Retinal pigment epithelial cell (primary cell): ENCODE measurements at regions not wholly inside any gene's neighbourhood (a gene's known extent, or its start where the extent isn't known, plus 50 kb on each side); places are given as distances from the start of the nearest gene placed in this dataset.

Experiments
- DNase-seq: peaks from one replicate; pipeline ENCODE4 v3.0.0-alpha.2; 2010; ENCODE audit warnings: low read depth
- H3K4me3 ChIP-seq: 2 replicates; pipeline ENCODE4 v1.5.1; 2011; ENCODE audit warnings: mild to moderate bottlenecking, low read length, control low read depth, moderate library complexity
- CTCF ChIP-seq: conservative IDR thresholded peaks from 2 replicates; pipeline ENCODE4 v1.5.1; 2011; ENCODE audit warnings: low read depth, low read length, control low read depth, inconsistent platforms

GRCh38 chr6:92363111-92363510 is 1056.2 kb downstream of the EPHA7 start:
- H3K4me3 ChIP-seq = no peak overlapping the region
- TF ChIP-seq CTCF = no peak
- no peak for DNase-seq

GRCh38 chr6:92362404-92362803 is 1057.0 kb downstream of the EPHA7 start:
- TF ChIP-seq CTCF = no peak
- no peak for DNase-seq

GRCh38 chr6:92361990-92362389 is 1057.4 kb downstream of the EPHA7 start:
- H3K4me3 ChIP-seq = no peak overlapping the region
- TF ChIP-seq CTCF = no peak
- DNase-seq = no peak

More at GRCh38 chr6:92362404-92362803, 1057.0 kb downstream of the EPHA7 start:
- no peak overlapping the region for H3K4me3 ChIP-seq

- no peak overlapping the region for H3K4me3 ChIP-seq
- no peak for TF ChIP-seq CTCF
- no peak for DNase-seq
Measured at GRCh38 chr6:92354270-92354829, 1065.0 kb downstream of the EPHA7 start.

GRCh38 chr6:92352130-92352529 is 1067.2 kb downstream of the EPHA7 start:
- TF ChIP-seq CTCF = no peak

GRCh38 chr6:92341201-92341600 is 1078.2 kb downstream of the EPHA7 start:
- no peak for TF ChIP-seq CTCF
- H3K4me3 ChIP-seq = no peak overlapping the region
- DNase-seq = no peak

More at GRCh38 chr6:92352130-92352529, 1067.2 kb downstream of the EPHA7 start:
- no peak for DNase-seq
- no peak overlapping the region for H3K4me3 ChIP-seq

- H3K4me3 ChIP-seq = no peak overlapping the region
- no peak for DNase-seq
- TF ChIP-seq CTCF = no peak
Measured at GRCh38 chr6:92339936-92340640, 1079.3 kb downstream of the EPHA7 start.
